LNCAP (cell line): ENCODE measurements at regions not wholly inside any gene's neighbourhood (a gene's known extent, or its start where the extent isn't known, plus 50 kb on each side); places are given as distances from the start of the nearest gene placed in this dataset.

Experiments used
- CTCF ChIP-seq: fragments of 450-650 bp; IDR thresholded peaks from 2 replicates; pipeline ENCODE4 v1.5.1; 2017; ENCODE audit warnings: mild to moderate bottlenecking

GRCh38 chr1:169005776-169006175 is 100.7 kb upstream of the ATP1B1 start:
- no peak for TF ChIP-seq CTCF

GRCh38 chr1:169009666-169010065 is 96.8 kb upstream of the ATP1B1 start:
- TF ChIP-seq CTCF = no peak

- TF ChIP-seq CTCF = no peak
These were observed 94.1 kb upstream of the ATP1B1 start for GRCh38 chr1:169012416-169012815.

- no peak for TF ChIP-seq CTCF
These were observed 92.7 kb upstream of the ATP1B1 start for GRCh38 chr1:169013821-169014220.

GRCh38 chr1:169015464-169015863 is 91.0 kb upstream of the ATP1B1 start:
- TF ChIP-seq CTCF = no peak

GRCh38 chr1:169018751-169019150 is 87.7 kb upstream of the ATP1B1 start:
- TF ChIP-seq CTCF = no peak

GRCh38 chr1:169019419-169020058 is 87.0 kb upstream of the ATP1B1 start:
- TF ChIP-seq CTCF = no peak

GRCh38 chr1:169020684-169021083 is 85.8 kb upstream of the ATP1B1 start:
- no peak for TF ChIP-seq CTCF
